CD14-positive monocyte (primary cell): ENCODE measurements at regions not wholly inside any gene's neighbourhood (a gene's known extent, or its start where the extent isn't known, plus 50 kb on each side); places are given as distances from the start of the nearest gene placed in this dataset.

Experiments
- DNase-seq, 3 donors: peaks; one replicate each; pipeline ENCODE4 v3.0.0-alpha.2; 2011 to 2022
- H2AFZ ChIP-seq: 2 replicates; pipeline ENCODE4 v1.6.0; 2012; ENCODE audit warnings: mild to moderate bottlenecking, low read depth, low read length, inconsistent platforms; ENCODE audit not compliant: insufficient read depth, poor library complexity, severe bottlenecking
- H3K27ac ChIP-seq, 2 donors: 1 replicate in 1 of 2; 2 replicates in 1 of 2; pipeline ENCODE4 v1.5.1; 2012 to 2013; ENCODE audit warnings: low read length in 2 of 2, control low read depth in 1 of 2, inconsistent platforms in 1 of 2, low read depth in 1 of 2, mild to moderate bottlenecking in 1 of 2
- H3K27me3 ChIP-seq, 2 donors: one replicate each; pipeline versions ENCODE4 v1.6.0 to v1.6.1; 2011 to 2013; ENCODE audit warnings: low read length in 2 of 2; ENCODE audit not compliant: control insufficient read depth in 2 of 2, insufficient read depth in 2 of 2
- H3K36me3 ChIP-seq, 2 donors: replicated peaks in 1 of 2; 1 replicate in 1 of 2; 2 replicates in 1 of 2; pipeline versions ENCODE4 v1.5.1 to v1.6.1; 2012 to 2013; ENCODE audit warnings: low read length in 2 of 2, control low read depth in 1 of 2, inconsistent platforms in 1 of 2, mild to moderate bottlenecking in 1 of 2; ENCODE audit not compliant: insufficient read depth in 2 of 2, control insufficient read depth in 1 of 2
- H3K4me1 ChIP-seq, 2 donors: 1 replicate in 1 of 2; 2 replicates in 1 of 2; pipeline versions ENCODE4 v1.5.1 to v1.6.1; 2012 to 2013; ENCODE audit warnings: low read length in 2 of 2, control low read depth in 1 of 2, inconsistent platforms in 1 of 2, mild to moderate bottlenecking in 1 of 2, moderate library complexity in 1 of 2; ENCODE audit not compliant: insufficient read depth in 2 of 2, control insufficient read depth in 1 of 2
- H3K4me2 ChIP-seq: replicated peaks from 2 replicates; pipeline ENCODE3; 2012; ENCODE audit warnings: low read length, moderate library complexity, mild to moderate bottlenecking; ENCODE audit not compliant: poor library complexity, severe bottlenecking; ENCODE audit errors: extremely low read depth
- H3K4me3 ChIP-seq, 3 experiments: fragments of 200-600 bp in 1 of 3; sonication (generic) in 1 of 3; replicated peaks in 1 of 3; 1 replicate in 2 of 3; 2 replicates in 1 of 3; pipeline ENCODE4 v1.5.1; 2011 to 2013; ENCODE audit warnings: low read length in 3 of 3, mild to moderate bottlenecking in 3 of 3, control low read depth in 2 of 3, low read depth in 2 of 3, inconsistent platforms in 1 of 3, moderate library complexity in 1 of 3
- H3K79me2 ChIP-seq: 2 replicates; pipeline ENCODE4 v1.6.0; 2012; ENCODE audit warnings: mild to moderate bottlenecking, control low read depth, inconsistent platforms, low read length, moderate library complexity; ENCODE audit not compliant: insufficient read depth
- H3K9ac ChIP-seq: 2 replicates; pipeline ENCODE4 v1.6.0; 2017; ENCODE audit warnings: low read length, mild to moderate bottlenecking; ENCODE audit not compliant: insufficient read depth, poor library complexity, severe bottlenecking
- H3K9me3 ChIP-seq, 2 donors: replicated peaks in 1 of 2; 1 replicate in 1 of 2; 2 replicates in 1 of 2; pipeline versions ENCODE4 v1.5.1 to v1.6.1; 2012 to 2013; ENCODE audit warnings: low read length in 2 of 2, control low read depth in 1 of 2; ENCODE audit not compliant: control insufficient read depth in 1 of 2, insufficient read depth in 1 of 2
- H4K20me1 ChIP-seq: 2 replicates; pipeline ENCODE4 v1.6.0; 2012; ENCODE audit warnings: mild to moderate bottlenecking, low read length, control low read depth, moderate library complexity; ENCODE audit not compliant: insufficient read depth
- H3K27ac Mint-ChIP-seq, 7 donors: one replicate each; pipeline ENCODE4 v1.8.0; 2020; ENCODE audit warnings: mild to moderate bottlenecking in 7 of 7, mixed read lengths in 7 of 7, moderate library complexity in 6 of 7, inconsistent platforms in 2 of 7
- H3K27me3 Mint-ChIP-seq, 3 donors: one replicate each; pipeline ENCODE4 v1.8.0; 2021 to 2022; ENCODE audit warnings: low read depth in 3 of 3, mild to moderate bottlenecking in 3 of 3, mixed read lengths in 3 of 3, moderate library complexity in 3 of 3, inconsistent platforms in 1 of 3
- H3K36me3 Mint-ChIP-seq, 2 donors: one replicate each; pipeline ENCODE4 v1.8.0; 2020; ENCODE audit warnings: mixed read lengths in 2 of 2, inconsistent platforms in 1 of 2, mild to moderate bottlenecking in 1 of 2
- H3K4me1 Mint-ChIP-seq: one replicate; pipeline ENCODE4 v1.8.0; 2020; ENCODE audit warnings: mild to moderate bottlenecking, mixed read lengths
- H3K4me3 Mint-ChIP-seq, 2 donors: one replicate each; pipeline ENCODE4 v1.8.0; 2020; ENCODE audit warnings: mild to moderate bottlenecking in 2 of 2, mixed read lengths in 2 of 2, moderate library complexity in 1 of 2
- H3K9me3 Mint-ChIP-seq, 7 donors: one replicate each; pipeline ENCODE4 v1.8.0; 2020 to 2022; ENCODE audit warnings: mixed read lengths in 7 of 7, mild to moderate bottlenecking in 6 of 7, moderate library complexity in 6 of 7, inconsistent platforms in 2 of 7
- CTCF ChIP-seq: fragments of 200-600 bp; IDR thresholded peaks from one replicate; pipeline ENCODE4 v1.8.0; 2022; ENCODE audit warnings: antibody characterized with exemption, mild to moderate bottlenecking
- intact Hi-C, 2 donors: fragments of 100-400 bp; cut with micrococcal nuclease; formaldehyde crosslinking; loops; one replicate each; pipeline versions ENCODE4 v1.15.0 to v1.15.1; 2023

GRCh38 chr1:238826891-238827290, 559.5 kb upstream of the CHRM3 start:
- no peaks in the 10 kb centered on the region for H3K4me1 Mint-ChIP-seq
- Histone ChIP-seq H3K9ac (no peak overlapping the region), H3K4me2 (no peak overlapping the region), H2AFZ (no peak overlapping the region), H3K4me1 (no peaks in the 10 kb centered on the region), H3K4me3 (no peak overlapping the region), H3K27me3 (no peaks in the 10 kb centered on the region), H3K79me2 (no peaks in the 10 kb centered on the region), H3K9me3 (peaks cover 7 to 12% of the 10 kb centered on the region in 2 donors), H3K27ac (no peak overlapping the region), H3K36me3 (no peaks in the 10 kb centered on the region), H4K20me1 (no peaks in the 10 kb centered on the region)
- H3K36me3 Mint-ChIP-seq, result no peaks in the 10 kb centered on the region
- H3K4me3 Mint-ChIP-seq, result no peak overlapping the region
- intact Hi-C loops, result no loop called here
- H3K27ac Mint-ChIP-seq, result no peak overlapping the region
- no peak for DNase-seq
- no peak for TF ChIP-seq CTCF
- H3K9me3 Mint-ChIP-seq, result peaks cover 4 to 20% (median 12%) of the 10 kb centered on the region in 7 donors
- peaks cover 0 to 2% (median 0%) of the 10 kb centered on the region in 3 donors for H3K27me3 Mint-ChIP-seq

GRCh38 chr1:238823416-238823815, 563.0 kb upstream of the CHRM3 start:
- Histone ChIP-seq H3K27me3 (no peaks in the 10 kb centered on the region), H3K9me3 (no peaks in the 10 kb centered on the region), H4K20me1 (no peaks in the 10 kb centered on the region), H3K79me2 (no peaks in the 10 kb centered on the region), H2AFZ (no peak overlapping the region), H3K27ac (no peak overlapping the region), H3K4me1 (no peaks in the 10 kb centered on the region), H3K4me3 (no peak overlapping the region), H3K4me2 (no peak overlapping the region), H3K36me3 (no peaks in the 10 kb centered on the region), H3K9ac (no peak overlapping the region)
- intact Hi-C loops, result no loop called here
- Mint-ChIP-seq H3K36me3 (no peaks in the 10 kb centered on the region), H3K4me1 (no peaks in the 10 kb centered on the region), H3K27me3 (peaks cover 0 to 2% (median 0%) of the 10 kb centered on the region in 3 donors), H3K27ac (no peak overlapping the region), H3K4me3 (no peak overlapping the region), H3K9me3 (peaks cover 2 to 12% (median 3%) of the 10 kb centered on the region in 7 donors)
- DNase-seq, result no peak
- TF ChIP-seq CTCF, result no peak
